GM12874 (cell line): ENCODE measurements at regions not wholly inside any gene's neighbourhood (a gene's known extent, or its start where the extent isn't known, plus 50 kb on each side); places are given as distances from the start of the nearest gene placed in this dataset.

ENCODE experiments used
- TF ChIP-seq, protein P1 (sequence below): IDR thresholded peaks from 2 replicates; pipeline ENCODE4 v1.5.1; 2011; ENCODE audit warnings: low read depth, mild to moderate bottlenecking, control low read depth, low read length, moderate library complexity; ENCODE audit not compliant: insufficient read depth

DNA sequence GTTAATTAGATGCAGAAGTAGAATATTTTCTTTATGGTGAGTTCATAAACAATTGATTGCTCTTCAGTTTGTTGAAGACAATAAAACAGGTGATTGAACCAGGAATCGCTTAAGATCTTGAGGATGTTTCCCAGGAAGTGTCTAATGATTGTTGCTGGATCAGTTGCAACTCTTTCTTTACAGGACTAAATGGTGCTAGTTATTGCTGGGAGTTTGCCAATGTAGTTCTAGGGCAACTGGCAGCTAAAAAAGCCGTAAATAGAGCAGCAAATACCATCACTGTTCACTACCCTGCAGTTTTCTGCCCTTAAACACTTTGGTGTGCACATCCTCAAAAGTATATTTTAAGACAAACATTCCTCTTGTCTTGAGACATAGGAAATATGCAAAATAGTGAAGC is 119.2 kb upstream of the ANK3 start:
- TF ChIP-seq, protein P1, sequence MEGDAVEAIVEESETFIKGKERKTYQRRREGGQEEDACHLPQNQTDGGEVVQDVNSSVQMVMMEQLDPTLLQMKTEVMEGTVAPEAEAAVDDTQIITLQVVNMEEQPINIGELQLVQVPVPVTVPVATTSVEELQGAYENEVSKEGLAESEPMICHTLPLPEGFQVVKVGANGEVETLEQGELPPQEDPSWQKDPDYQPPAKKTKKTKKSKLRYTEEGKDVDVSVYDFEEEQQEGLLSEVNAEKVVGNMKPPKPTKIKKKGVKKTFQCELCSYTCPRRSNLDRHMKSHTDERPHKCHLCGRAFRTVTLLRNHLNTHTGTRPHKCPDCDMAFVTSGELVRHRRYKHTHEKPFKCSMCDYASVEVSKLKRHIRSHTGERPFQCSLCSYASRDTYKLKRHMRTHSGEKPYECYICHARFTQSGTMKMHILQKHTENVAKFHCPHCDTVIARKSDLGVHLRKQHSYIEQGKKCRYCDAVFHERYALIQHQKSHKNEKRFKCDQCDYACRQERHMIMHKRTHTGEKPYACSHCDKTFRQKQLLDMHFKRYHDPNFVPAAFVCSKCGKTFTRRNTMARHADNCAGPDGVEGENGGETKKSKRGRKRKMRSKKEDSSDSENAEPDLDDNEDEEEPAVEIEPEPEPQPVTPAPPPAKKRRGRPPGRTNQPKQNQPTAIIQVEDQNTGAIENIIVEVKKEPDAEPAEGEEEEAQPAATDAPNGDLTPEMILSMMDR = no peak

DNA sequence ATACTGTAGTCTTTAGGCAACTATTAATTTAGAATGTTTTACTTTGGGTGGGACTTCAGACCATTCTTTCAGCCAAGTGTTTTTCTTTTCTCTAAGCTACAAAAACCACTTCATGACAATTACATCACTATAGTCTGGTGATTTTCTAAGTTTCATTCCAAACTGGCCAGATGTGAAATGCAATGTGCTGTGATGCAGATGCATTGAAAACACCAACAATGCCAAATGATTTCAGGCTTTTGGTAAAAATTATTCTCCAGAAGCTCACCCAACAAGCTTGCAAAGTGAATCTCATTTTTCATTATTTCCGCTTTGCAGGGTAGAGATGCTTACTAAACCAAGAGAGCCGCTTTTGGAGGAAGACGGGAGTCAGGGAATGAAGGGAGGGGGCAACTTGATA is 118.4 kb upstream of the ANK3 start:
- TF ChIP-seq, protein P1 = no peak

DNA sequence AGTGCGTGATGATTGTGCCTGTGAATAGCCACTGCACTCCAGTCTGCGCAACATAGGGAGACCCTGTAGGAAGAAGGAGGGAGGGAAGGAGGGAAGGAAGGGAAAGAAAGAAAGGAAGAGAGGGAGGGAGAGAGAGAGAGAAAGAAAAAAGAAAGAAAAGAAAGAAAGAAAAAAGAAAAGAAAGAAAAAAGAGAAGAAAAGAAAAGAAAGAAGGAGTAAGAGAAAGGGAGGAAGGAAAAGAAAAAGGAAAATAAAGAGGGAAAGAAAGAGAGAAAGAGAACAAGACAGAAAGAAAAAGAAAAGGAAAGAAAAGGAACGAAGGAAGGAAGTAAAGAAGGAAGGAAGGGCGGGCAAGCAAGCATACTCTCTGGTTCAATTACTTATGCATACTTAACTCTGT is 112.9 kb upstream of the ANK3 start:
- TF ChIP-seq, protein P1 = no peak

DNA sequence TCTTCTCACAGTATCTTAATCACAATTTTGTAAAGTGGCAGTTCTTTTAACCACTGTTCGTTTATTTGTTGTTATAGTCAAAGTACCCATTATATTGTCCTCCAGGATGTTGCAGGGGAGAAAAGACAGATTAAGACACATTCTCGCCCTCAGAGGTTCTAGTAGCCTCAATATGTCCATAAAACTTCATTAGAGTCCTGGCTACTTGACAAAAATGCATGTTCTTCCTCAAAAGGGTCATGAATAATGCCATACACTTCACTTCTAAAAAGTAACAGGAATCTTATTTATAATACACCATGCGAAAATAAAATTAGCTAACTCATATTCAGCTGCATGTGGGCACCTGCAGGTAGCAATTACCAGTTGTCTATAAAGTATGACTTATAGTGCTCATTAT is 109.3 kb upstream of the ANK3 start:
- TF ChIP-seq, protein P1 = no peak

DNA sequence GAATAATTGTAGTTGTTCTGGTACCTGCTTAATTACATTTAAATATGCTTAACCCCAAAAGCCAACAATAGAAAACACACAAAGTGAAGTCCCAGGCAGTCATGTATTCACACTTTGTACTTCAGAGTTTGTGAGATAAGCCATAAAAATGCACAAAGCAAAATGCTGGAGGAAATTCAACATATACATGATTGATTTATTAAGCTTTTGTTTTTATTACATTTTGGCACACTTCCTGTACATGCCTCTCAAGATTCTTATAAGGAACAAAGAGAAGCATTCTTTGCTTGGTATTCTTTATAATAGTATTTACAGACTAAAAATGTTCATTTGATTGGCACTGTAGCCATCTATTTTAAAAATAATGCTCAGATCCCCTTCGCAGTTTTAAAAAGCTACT is 107.7 kb upstream of the ANK3 start:
- TF ChIP-seq, protein P1 = no peak

DNA sequence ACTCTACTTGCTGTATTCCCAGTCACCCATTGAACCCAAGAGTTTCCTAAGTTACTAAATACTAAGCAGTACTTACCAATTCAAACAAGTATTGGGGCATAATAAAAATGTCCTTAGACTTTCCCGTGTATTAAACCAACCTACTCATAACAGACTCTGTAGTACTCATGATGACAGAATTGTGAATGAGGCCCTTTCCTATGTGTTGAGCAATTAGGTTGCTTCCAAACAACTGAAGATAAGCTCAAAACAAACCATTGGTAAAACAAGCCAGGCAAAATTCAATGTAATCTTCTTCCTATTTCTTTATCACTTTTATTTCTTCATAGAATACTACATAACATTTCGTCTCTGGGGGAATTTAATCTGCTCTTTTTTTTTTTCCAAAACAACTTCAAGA is 106.5 kb upstream of the ANK3 start:
- TF ChIP-seq, protein P1 = no peak

DNA sequence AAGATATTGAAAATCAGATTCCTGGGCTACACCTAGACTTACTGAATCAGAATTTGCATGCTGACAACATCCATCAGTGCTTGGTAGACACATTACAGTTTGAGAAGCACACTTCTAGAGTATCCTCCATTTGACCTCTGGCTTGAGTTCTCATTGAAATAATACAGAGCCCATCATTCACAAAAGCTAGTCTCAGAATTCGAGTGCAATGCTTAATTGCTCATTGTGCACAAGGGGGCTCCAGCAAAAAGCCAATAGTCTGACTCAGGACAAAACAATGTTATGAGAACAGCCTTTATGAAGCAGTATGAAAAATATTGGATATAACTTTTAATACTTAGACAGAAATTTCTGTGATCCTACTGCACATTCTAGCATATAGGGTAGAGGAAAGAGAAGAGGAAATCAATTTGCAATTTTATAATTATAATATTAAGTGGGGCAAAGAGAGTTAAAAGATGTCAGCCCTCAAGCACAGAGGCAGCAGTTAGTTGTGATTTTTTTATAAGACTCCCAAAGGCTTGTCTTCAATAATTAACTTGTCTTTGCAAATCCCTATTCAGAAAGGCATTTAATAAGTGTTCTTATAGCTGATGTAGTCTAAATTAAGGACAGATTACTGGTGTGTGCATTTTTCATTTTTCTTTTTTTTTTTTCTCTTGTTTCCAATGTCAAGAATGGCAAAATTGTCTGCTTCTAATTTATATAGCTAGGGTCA is 105.8 kb upstream of the ANK3 start:
- TF ChIP-seq, protein P1 = no peak
